ENCODE measurements at regions not wholly inside any gene's neighbourhood (a gene's known extent, or its start where the extent isn't known, plus 50 kb on each side); places are given as distances from the start of the nearest gene placed in this dataset.

GRCh38 chr5:61767231-61768080 lies 435.4 kb downstream of the ZSWIM6 start:
- no peak for TF ChIP-seq TSHZ2 (CRISPR knock-in tag; IDR thresholded peaks at IDR 0.05)
- no peak for TF ChIP-seq TOX (CRISPR knock-in tag; IDR thresholded peaks at IDR 0.05; ENCODE audit: borderline replicate concordance)
- TF ChIP-seq PATZ1 (CRISPR knock-in tag; IDR thresholded peaks at IDR 0.05; ENCODE audit: borderline replicate concordance) = no peak
- no peak for TF ChIP-seq ZNF565 (CRISPR knock-in tag; conservative IDR thresholded peaks at IDR 0.05; ENCODE audit: low read depth)
- TF ChIP-seq RARB (CRISPR knock-in tag; IDR thresholded peaks at IDR 0.05) = no peak
- no peak for TF ChIP-seq ZFP30 (CRISPR knock-in tag; IDR thresholded peaks at IDR 0.05)
- no peak for TF ChIP-seq SNAI2 (CRISPR knock-in tag; IDR thresholded peaks at IDR 0.05)
